Neural progenitor cell (in vitro differentiated cells): ENCODE measurements at regions not wholly inside any gene's neighbourhood (a gene's known extent, or its start where the extent isn't known, plus 50 kb on each side); places are given as distances from the start of the nearest gene placed in this dataset.

Experiments
- EZH2 ChIP-seq: fragments of 200-600 bp; sonication (generic); IDR thresholded peaks from 2 replicates; pipeline ENCODE4 v1.6.1; 2017; ENCODE audit warnings: antibody characterized with exemption, mild to moderate bottlenecking, moderate library complexity
- EZH2phosphoT487 ChIP-seq: fragments of 200-600 bp; sonication (generic); IDR thresholded peaks from 2 replicates; pipeline ENCODE4 v1.6.1; 2017; ENCODE audit warnings: antibody characterized with exemption
- TF ChIP-seq, protein P1 (sequence below): fragments of 200-600 bp; sonication (generic); IDR thresholded peaks from 2 replicates; pipeline ENCODE4 v1.5.1; 2017; ENCODE audit warnings: antibody characterized with exemption, mild to moderate bottlenecking

DNA sequence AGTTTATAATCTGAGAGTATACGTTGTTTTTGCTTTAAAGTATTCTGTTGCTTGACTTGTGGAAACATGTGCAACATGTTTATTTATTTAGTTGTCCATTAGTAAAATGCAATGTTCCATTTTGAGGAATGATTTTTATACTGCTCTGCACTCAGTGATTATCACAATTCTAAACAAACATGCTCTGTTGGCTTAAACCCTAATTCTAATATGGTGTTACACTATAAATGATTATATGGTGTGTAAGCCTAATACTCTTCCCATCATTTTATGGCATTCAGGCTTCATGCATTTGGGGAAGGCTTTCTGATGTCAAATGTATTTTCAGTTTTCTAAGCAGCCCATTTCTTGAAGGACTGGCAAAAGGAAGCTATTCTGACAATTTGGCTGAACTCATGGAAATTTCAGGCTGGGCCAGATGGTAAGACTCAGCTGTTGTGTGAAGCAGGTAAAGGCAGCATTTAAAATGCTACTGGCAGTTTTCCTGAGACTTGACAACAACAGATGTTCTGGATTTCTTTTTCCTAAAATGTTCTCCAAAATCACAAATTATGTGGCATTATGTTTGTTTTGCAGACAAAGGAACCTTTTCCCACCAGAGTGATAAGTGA lies 336.7 kb upstream of the GNPDA2 start:
- TF ChIP-seq, protein P1, sequence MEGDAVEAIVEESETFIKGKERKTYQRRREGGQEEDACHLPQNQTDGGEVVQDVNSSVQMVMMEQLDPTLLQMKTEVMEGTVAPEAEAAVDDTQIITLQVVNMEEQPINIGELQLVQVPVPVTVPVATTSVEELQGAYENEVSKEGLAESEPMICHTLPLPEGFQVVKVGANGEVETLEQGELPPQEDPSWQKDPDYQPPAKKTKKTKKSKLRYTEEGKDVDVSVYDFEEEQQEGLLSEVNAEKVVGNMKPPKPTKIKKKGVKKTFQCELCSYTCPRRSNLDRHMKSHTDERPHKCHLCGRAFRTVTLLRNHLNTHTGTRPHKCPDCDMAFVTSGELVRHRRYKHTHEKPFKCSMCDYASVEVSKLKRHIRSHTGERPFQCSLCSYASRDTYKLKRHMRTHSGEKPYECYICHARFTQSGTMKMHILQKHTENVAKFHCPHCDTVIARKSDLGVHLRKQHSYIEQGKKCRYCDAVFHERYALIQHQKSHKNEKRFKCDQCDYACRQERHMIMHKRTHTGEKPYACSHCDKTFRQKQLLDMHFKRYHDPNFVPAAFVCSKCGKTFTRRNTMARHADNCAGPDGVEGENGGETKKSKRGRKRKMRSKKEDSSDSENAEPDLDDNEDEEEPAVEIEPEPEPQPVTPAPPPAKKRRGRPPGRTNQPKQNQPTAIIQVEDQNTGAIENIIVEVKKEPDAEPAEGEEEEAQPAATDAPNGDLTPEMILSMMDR: no peak
- TF ChIP-seq EZH2phosphoT487 (no peak), EZH2 (no peak)
